NOMO-1 treated with DMSO at 0.1 percent for 48 hours (cell line): ENCODE measurements at regions not wholly inside any gene's neighbourhood (a gene's known extent, or its start where the extent isn't known, plus 50 kb on each side); places are given as distances from the start of the nearest gene placed in this dataset.
A peak's percentile ranks its signal among the peaks of the same experiment; 100 is the strongest.

ENCODE experiments used
- DNase-seq: peaks from one replicate; lab custom pipeline; 2025; ENCODE audit not compliant: unreplicated experiment; lab: John Stamatoyannopoulos, UW

- no peak for DNase-seq
Observed at GRCh38 chr1:193312432-193312831, 126.0 kb upstream of the B3GALT2 start.

GRCh38 chr1:193311226-193311948 is 125.0 kb upstream of the B3GALT2 start:
- peak; percentile 25 for DNase-seq

GRCh38 chr1:193310564-193310963 is 124.2 kb upstream of the B3GALT2 start:
- DNase-seq, result no peak

- DNase-seq, result no peak
Observed at GRCh38 chr1:193309936-193310475, 123.6 kb upstream of the B3GALT2 start.

- DNase-seq, result no peak
Observed at GRCh38 chr1:193308438-193308837, 122.0 kb upstream of the B3GALT2 start.

GRCh38 chr1:193306430-193306829 is 120.0 kb upstream of the B3GALT2 start:
- no peak for DNase-seq
